CD14-positive monocyte (primary cell): ENCODE measurements at regions not wholly inside any gene's neighbourhood (a gene's known extent, or its start where the extent isn't known, plus 50 kb on each side); places are given as distances from the start of the nearest gene placed in this dataset.

ENCODE experiments used
- DNase-seq, 3 donors: peaks; one replicate each; pipeline ENCODE4 v3.0.0-alpha.2; 2011 to 2022
- H2AFZ ChIP-seq: 2 replicates; pipeline ENCODE4 v1.6.0; 2012; ENCODE audit warnings: mild to moderate bottlenecking, low read depth, low read length, inconsistent platforms; ENCODE audit not compliant: insufficient read depth, poor library complexity, severe bottlenecking
- H3K27ac ChIP-seq, 2 donors: 1 replicate in 1 of 2; 2 replicates in 1 of 2; pipeline ENCODE4 v1.5.1; 2012 to 2013; ENCODE audit warnings: low read length in 2 of 2, control low read depth in 1 of 2, inconsistent platforms in 1 of 2, low read depth in 1 of 2, mild to moderate bottlenecking in 1 of 2
- H3K27me3 ChIP-seq, 2 donors: one replicate each; pipeline versions ENCODE4 v1.6.0 to v1.6.1; 2011 to 2013; ENCODE audit warnings: low read length in 2 of 2; ENCODE audit not compliant: control insufficient read depth in 2 of 2, insufficient read depth in 2 of 2
- H3K36me3 ChIP-seq, 2 donors: replicated peaks in 1 of 2; 1 replicate in 1 of 2; 2 replicates in 1 of 2; pipeline versions ENCODE4 v1.5.1 to v1.6.1; 2012 to 2013; ENCODE audit warnings: low read length in 2 of 2, control low read depth in 1 of 2, inconsistent platforms in 1 of 2, mild to moderate bottlenecking in 1 of 2; ENCODE audit not compliant: insufficient read depth in 2 of 2, control insufficient read depth in 1 of 2
- H3K4me1 ChIP-seq, 2 donors: 1 replicate in 1 of 2; 2 replicates in 1 of 2; pipeline versions ENCODE4 v1.5.1 to v1.6.1; 2012 to 2013; ENCODE audit warnings: low read length in 2 of 2, control low read depth in 1 of 2, inconsistent platforms in 1 of 2, mild to moderate bottlenecking in 1 of 2, moderate library complexity in 1 of 2; ENCODE audit not compliant: insufficient read depth in 2 of 2, control insufficient read depth in 1 of 2
- H3K4me2 ChIP-seq: replicated peaks from 2 replicates; pipeline ENCODE3; 2012; ENCODE audit warnings: low read length, moderate library complexity, mild to moderate bottlenecking; ENCODE audit not compliant: poor library complexity, severe bottlenecking; ENCODE audit errors: extremely low read depth
- H3K4me3 ChIP-seq, 3 experiments: fragments of 200-600 bp in 1 of 3; sonication (generic) in 1 of 3; replicated peaks in 1 of 3; 1 replicate in 2 of 3; 2 replicates in 1 of 3; pipeline ENCODE4 v1.5.1; 2011 to 2013; ENCODE audit warnings: low read length in 3 of 3, mild to moderate bottlenecking in 3 of 3, control low read depth in 2 of 3, low read depth in 2 of 3, inconsistent platforms in 1 of 3, moderate library complexity in 1 of 3
- H3K79me2 ChIP-seq: 2 replicates; pipeline ENCODE4 v1.6.0; 2012; ENCODE audit warnings: mild to moderate bottlenecking, control low read depth, inconsistent platforms, low read length, moderate library complexity; ENCODE audit not compliant: insufficient read depth
- H3K9ac ChIP-seq: 2 replicates; pipeline ENCODE4 v1.6.0; 2017; ENCODE audit warnings: low read length, mild to moderate bottlenecking; ENCODE audit not compliant: insufficient read depth, poor library complexity, severe bottlenecking
- H3K9me3 ChIP-seq, 2 donors: replicated peaks in 1 of 2; 1 replicate in 1 of 2; 2 replicates in 1 of 2; pipeline versions ENCODE4 v1.5.1 to v1.6.1; 2012 to 2013; ENCODE audit warnings: low read length in 2 of 2, control low read depth in 1 of 2; ENCODE audit not compliant: control insufficient read depth in 1 of 2, insufficient read depth in 1 of 2
- H4K20me1 ChIP-seq: 2 replicates; pipeline ENCODE4 v1.6.0; 2012; ENCODE audit warnings: mild to moderate bottlenecking, low read length, control low read depth, moderate library complexity; ENCODE audit not compliant: insufficient read depth
- H3K27ac Mint-ChIP-seq, 7 donors: one replicate each; pipeline ENCODE4 v1.8.0; 2020; ENCODE audit warnings: mild to moderate bottlenecking in 7 of 7, mixed read lengths in 7 of 7, moderate library complexity in 6 of 7, inconsistent platforms in 2 of 7
- H3K27me3 Mint-ChIP-seq, 3 donors: one replicate each; pipeline ENCODE4 v1.8.0; 2021 to 2022; ENCODE audit warnings: low read depth in 3 of 3, mild to moderate bottlenecking in 3 of 3, mixed read lengths in 3 of 3, moderate library complexity in 3 of 3, inconsistent platforms in 1 of 3
- H3K36me3 Mint-ChIP-seq, 2 donors: one replicate each; pipeline ENCODE4 v1.8.0; 2020; ENCODE audit warnings: mixed read lengths in 2 of 2, inconsistent platforms in 1 of 2, mild to moderate bottlenecking in 1 of 2
- H3K4me1 Mint-ChIP-seq: one replicate; pipeline ENCODE4 v1.8.0; 2020; ENCODE audit warnings: mild to moderate bottlenecking, mixed read lengths
- H3K4me3 Mint-ChIP-seq, 2 donors: one replicate each; pipeline ENCODE4 v1.8.0; 2020; ENCODE audit warnings: mild to moderate bottlenecking in 2 of 2, mixed read lengths in 2 of 2, moderate library complexity in 1 of 2
- H3K9me3 Mint-ChIP-seq, 7 donors: one replicate each; pipeline ENCODE4 v1.8.0; 2020 to 2022; ENCODE audit warnings: mixed read lengths in 7 of 7, mild to moderate bottlenecking in 6 of 7, moderate library complexity in 6 of 7, inconsistent platforms in 2 of 7
- WGBS: methylation state at CpG from one replicate; pipeline ENCODE4 v1.1.5; 2013; ENCODE audit warnings: missing lambda C conversion rate; ENCODE audit not compliant: insufficient coverage; 5-methylcytosine and 5-hydroxymethylcytosine counted together
- intact Hi-C, 2 donors: fragments of 100-400 bp; cut with micrococcal nuclease; formaldehyde crosslinking; loops; one replicate each; pipeline versions ENCODE4 v1.15.0 to v1.15.1; 2023
- TF ChIP-seq, protein P1 (sequence below): fragments of 200-600 bp; IDR thresholded peaks from one replicate; pipeline ENCODE4 v1.8.0; 2022; ENCODE audit warnings: antibody characterized with exemption, mild to moderate bottlenecking

GRCh38 chr22:34722901-34723300 lies 343.1 kb upstream of the ISX start:
- Histone ChIP-seq H3K4me3 (no peak overlapping the region), H3K27ac (no peak overlapping the region), H3K79me2 (no peaks in the 10 kb centered on the region), H3K4me2 (no peak overlapping the region), H3K9me3 (peaks cover 3 to 5% of the 10 kb centered on the region in 2 donors), H3K27me3 (no peaks in the 10 kb centered on the region), H3K4me1 (no peaks in the 10 kb centered on the region), H3K36me3 (no peaks in the 10 kb centered on the region), H4K20me1 (no peaks in the 10 kb centered on the region), H3K9ac (no peak overlapping the region), H2AFZ (no peak overlapping the region)
- Mint-ChIP-seq H3K4me3 (no peak overlapping the region), H3K27me3 (peaks cover 0 to 1% (median 0%) of the 10 kb centered on the region in 3 donors), H3K9me3 (peaks cover 4 to 22% (median 13%) of the 10 kb centered on the region in 7 donors), H3K4me1 (no peaks in the 10 kb centered on the region), H3K36me3 (no peaks in the 10 kb centered on the region), H3K27ac (no peak overlapping the region)
- whole genome bisulfite sequencing: 100% methylated on average over 1 of the region's 2 CpGs
- DNase-seq: no peak
- TF ChIP-seq, protein P1, sequence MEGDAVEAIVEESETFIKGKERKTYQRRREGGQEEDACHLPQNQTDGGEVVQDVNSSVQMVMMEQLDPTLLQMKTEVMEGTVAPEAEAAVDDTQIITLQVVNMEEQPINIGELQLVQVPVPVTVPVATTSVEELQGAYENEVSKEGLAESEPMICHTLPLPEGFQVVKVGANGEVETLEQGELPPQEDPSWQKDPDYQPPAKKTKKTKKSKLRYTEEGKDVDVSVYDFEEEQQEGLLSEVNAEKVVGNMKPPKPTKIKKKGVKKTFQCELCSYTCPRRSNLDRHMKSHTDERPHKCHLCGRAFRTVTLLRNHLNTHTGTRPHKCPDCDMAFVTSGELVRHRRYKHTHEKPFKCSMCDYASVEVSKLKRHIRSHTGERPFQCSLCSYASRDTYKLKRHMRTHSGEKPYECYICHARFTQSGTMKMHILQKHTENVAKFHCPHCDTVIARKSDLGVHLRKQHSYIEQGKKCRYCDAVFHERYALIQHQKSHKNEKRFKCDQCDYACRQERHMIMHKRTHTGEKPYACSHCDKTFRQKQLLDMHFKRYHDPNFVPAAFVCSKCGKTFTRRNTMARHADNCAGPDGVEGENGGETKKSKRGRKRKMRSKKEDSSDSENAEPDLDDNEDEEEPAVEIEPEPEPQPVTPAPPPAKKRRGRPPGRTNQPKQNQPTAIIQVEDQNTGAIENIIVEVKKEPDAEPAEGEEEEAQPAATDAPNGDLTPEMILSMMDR: no peak
- intact Hi-C loops: no loop called here

- Histone ChIP-seq H3K27me3 (no peaks in the 10 kb centered on the region), H3K36me3 (no peaks in the 10 kb centered on the region), H3K9me3 (peaks cover 5 to 6% of the 10 kb centered on the region in 2 donors), H3K4me3 (no peak overlapping the region), H3K4me2 (no peak overlapping the region), H3K27ac (no peak overlapping the region), H2AFZ (no peak overlapping the region), H3K79me2 (no peaks in the 10 kb centered on the region), H3K9ac (no peak overlapping the region), H3K4me1 (no peaks in the 10 kb centered on the region), H4K20me1 (no peaks in the 10 kb centered on the region)
- H3K27ac Mint-ChIP-seq: no peak overlapping the region
- no peak for DNase-seq
- no peaks in the 10 kb centered on the region for H3K27me3 Mint-ChIP-seq
- no CpG with 5 or more reads among the region's 1 CpG for WGBS
- H3K36me3 Mint-ChIP-seq: no peaks in the 10 kb centered on the region
- intact Hi-C loops: no loop called here
- H3K9me3 Mint-ChIP-seq: peaks cover 2 to 15% (median 3%) of the 10 kb centered on the region in 7 donors
- no peaks in the 10 kb centered on the region for H3K4me1 Mint-ChIP-seq
- no peak overlapping the region for H3K4me3 Mint-ChIP-seq
- TF ChIP-seq, protein P1: no peak
Observed at GRCh38 chr22:34736081-34736480, 329.9 kb upstream of the ISX start.
